Right lobe of liver (tissue), 4 donors: ENCODE measurements at regions not wholly inside any gene's neighbourhood (a gene's known extent, or its start where the extent isn't known, plus 50 kb on each side); places are given as distances from the start of the nearest gene placed in this dataset.

Experiments used
- CTCF ChIP-seq, 4 donors: fragments of 200-600 bp in 3 of 4; fragments of 450-650 bp in 1 of 4; IDR thresholded peaks; one replicate each; pipeline versions ENCODE4 v1.5.1 to v1.8.0; 2016 to 2022; ENCODE audit warnings: antibody characterized with exemption in 4 of 4, mild to moderate bottlenecking in 2 of 4
- POLR2A ChIP-seq: fragments of 450-650 bp; IDR thresholded peaks from one replicate; pipeline ENCODE4 v1.6.1; 2017; ENCODE audit warnings: antibody characterized with exemption, mild to moderate bottlenecking
- donor health status: DM: no; HTN: no; CAD: no.
- donor health status: DM: no; HTN: no; CAD: no.
- donor health status: DM: no; HTN: yes; CAD: no.

GRCh38 chr13:64414381-64414780 lies 2815.8 kb downstream of the PCDH9 start:
- TF ChIP-seq CTCF (IDR thresholded peaks at IDR 0.05) (no peak), POLR2A (no peak)
